ENCODE measurements at regions not wholly inside any gene's neighbourhood (a gene's known extent, or its start where the extent isn't known, plus 50 kb on each side); places are given as distances from the start of the nearest gene placed in this dataset.

- H3K27me3 ChIP-seq (ENCODE audit: insufficient read depth, poor library complexity, severe bottlenecking), result no peaks in the 10 kb centered on the region
- DNase-seq (ENCODE audit: low read depth in 1 of 2, low spot score in 1 of 2), result no peak
- no peak overlapping the region for H3K27ac ChIP-seq (replicated peaks)
- no peak overlapping the region for H3K4me3 ChIP-seq (replicated peaks; ENCODE audit: insufficient read depth, low read length)
- no peak for TF ChIP-seq CTCF (IDR thresholded peaks at IDR 0.05; ENCODE audit: insufficient read depth, low read length)
- TF ChIP-seq REST (IDR thresholded peaks at IDR 0.05; ENCODE audit: insufficient replicate concordance, low read depth), result no peak
Observed at GRCh38 chr1:19564366-19564765, 79.0 kb upstream of the CAPZB start.

- H3K27me3 ChIP-seq (ENCODE audit: insufficient read depth, poor library complexity, severe bottlenecking), result no peaks in the 10 kb centered on the region
- no peak overlapping the region for H3K27ac ChIP-seq (replicated peaks)
- DNase-seq (ENCODE audit: low read depth in 1 of 2, low spot score in 1 of 2), result no peak
- no peak for TF ChIP-seq POLR2AphosphoS5 (IDR thresholded peaks at IDR 0.05; ENCODE audit: low read depth)
- no peak for TF ChIP-seq REST (IDR thresholded peaks at IDR 0.05; ENCODE audit: insufficient replicate concordance, low read depth)
- TF ChIP-seq GABPA (IDR thresholded peaks at IDR 0.05; ENCODE audit: low read depth), result no peak
- no peak for TF ChIP-seq SPI1 (IDR thresholded peaks at IDR 0.05; ENCODE audit: borderline replicate concordance, low read depth)
- no peak for TF ChIP-seq CTCF (IDR thresholded peaks at IDR 0.05; ENCODE audit: insufficient read depth, low read length)
- H3K4me3 ChIP-seq (replicated peaks; ENCODE audit: insufficient read depth, low read length), result no peak overlapping the region
Observed at GRCh38 chr1:19563324-19564097, 78.2 kb upstream of the CAPZB start.

- Histone ChIP-seq H3K27me3 (ENCODE audit: insufficient read depth, poor library complexity, severe bottlenecking) (no peaks in the 10 kb centered on the region), H3K4me3 (replicated peaks; ENCODE audit: insufficient read depth, low read length) (no peak overlapping the region), H3K27ac (replicated peaks) (no peak overlapping the region)
- no peak for DNase-seq (ENCODE audit: low read depth in 1 of 2, low spot score in 1 of 2)
- TF ChIP-seq CTCF (IDR thresholded peaks at IDR 0.05; ENCODE audit: insufficient read depth, low read length) (no peak), POLR2AphosphoS5 (IDR thresholded peaks at IDR 0.05; ENCODE audit: low read depth) (no peak), GABPA (IDR thresholded peaks at IDR 0.05; ENCODE audit: low read depth) (no peak)
Observed at GRCh38 chr1:19562847-19563246, 77.5 kb upstream of the CAPZB start.

- TF ChIP-seq GABPA (IDR thresholded peaks at IDR 0.05; ENCODE audit: low read depth), result no peak
- no peak for TF ChIP-seq REST (IDR thresholded peaks at IDR 0.05; ENCODE audit: insufficient replicate concordance, low read depth)
- TF ChIP-seq SPI1 (IDR thresholded peaks at IDR 0.05; ENCODE audit: borderline replicate concordance, low read depth), result no peak
- TF ChIP-seq POLR2AphosphoS5 (IDR thresholded peaks at IDR 0.05; ENCODE audit: low read depth), result no peak
- no peak for TF ChIP-seq CTCF (IDR thresholded peaks at IDR 0.05; ENCODE audit: insufficient read depth, low read length)
- DNase-seq (ENCODE audit: low read depth in 1 of 2, low spot score in 1 of 2), result no peak
Observed at GRCh38 chr1:19560480-19560879, 75.1 kb upstream of the CAPZB start.

More at GRCh38 chr1:19560480-19560879, 75.1 kb upstream of the CAPZB start:
- Histone ChIP-seq H3K27me3 (ENCODE audit: insufficient read depth, poor library complexity, severe bottlenecking) (no peaks in the 10 kb centered on the region), H3K4me3 (replicated peaks; ENCODE audit: insufficient read depth, low read length) (no peak overlapping the region), H3K27ac (replicated peaks) (no peak overlapping the region)
